ENCODE measurements at regions not wholly inside any gene's neighbourhood (a gene's known extent, or its start where the extent isn't known, plus 50 kb on each side); places are given as distances from the start of the nearest gene placed in this dataset.
"Not testable (repeated sequence)": the region's sequence is repeated elsewhere in the genome, so short reads cannot be mapped to it uniquely, and the experiment has no call there.

DNA sequence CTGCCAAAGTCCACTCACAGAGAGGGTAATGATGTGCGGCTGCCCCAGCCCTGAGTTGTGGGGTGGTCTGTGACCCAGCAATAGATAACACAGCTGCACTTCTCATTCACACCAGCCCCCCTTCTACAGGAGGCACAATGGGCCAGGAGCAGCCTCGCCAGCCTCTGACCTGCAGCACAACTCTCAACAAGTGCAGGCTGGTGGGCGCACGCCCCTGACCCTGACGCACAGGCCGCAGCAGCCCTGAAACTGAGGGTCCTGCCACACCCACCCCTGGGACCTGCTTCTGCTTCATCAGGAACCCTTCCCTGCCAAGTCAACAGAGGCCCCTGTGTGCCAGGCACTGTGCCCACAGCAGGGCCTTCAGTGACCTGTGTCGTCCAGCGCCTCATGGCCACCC is 5402.2 kb upstream of the TPTE start:
- not testable (repeated sequence) for H3K27ac Mint-ChIP-seq; H2AFZ ChIP-seq (replicated peaks); H3K9ac ChIP-seq; H3K36me3 ChIP-seq; H4K20me1 ChIP-seq (ENCODE audit: low read depth); H3K79me2 ChIP-seq (ENCODE audit: low read depth); H3K36me3 Mint-ChIP-seq; H3K4me1 ChIP-seq; H3K4me3 ChIP-seq; H3K27me3 ChIP-seq; H3K27me3 Mint-ChIP-seq (ENCODE audit: insufficient read depth, low read depth); H3K4me1 Mint-ChIP-seq; H3F3A ChIP-seq (ENCODE audit: low read depth); DNase-seq (ENCODE audit: low spot score); H3K9me3 ChIP-seq (ENCODE audit: low read depth); H3K4me2 ChIP-seq; H3K9me3 Mint-ChIP-seq; H3K27ac ChIP-seq; H3K4me3 Mint-ChIP-seq

- H3K27me3 Mint-ChIP-seq (ENCODE audit: insufficient read depth, low read depth); H3K9ac ChIP-seq; H3K36me3 Mint-ChIP-seq: not testable (repeated sequence)
Measured at GRCh38 chr21:5121399-5121798, 5400.0 kb upstream of the TPTE start.

DNA sequence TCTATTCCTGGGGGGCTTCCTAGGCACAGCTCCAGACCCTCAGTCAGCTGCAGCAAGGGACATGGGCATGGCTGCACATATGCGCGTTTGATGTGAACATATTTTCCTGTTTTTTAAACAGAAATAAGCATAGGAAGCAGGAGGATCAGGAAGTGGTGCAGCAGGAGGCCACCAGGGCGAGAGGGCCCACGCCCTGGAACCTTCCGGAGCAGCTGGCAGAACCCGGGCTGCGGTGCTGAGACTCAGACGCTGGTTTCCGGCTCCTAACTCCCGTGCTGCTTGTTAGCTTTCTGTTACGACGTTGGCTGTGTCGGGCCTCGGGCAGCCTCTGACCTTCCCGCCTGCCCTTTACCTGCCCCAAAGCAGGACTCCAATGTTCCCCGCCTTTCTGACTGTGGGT is 5399.5 kb upstream of the TPTE start:
- H3K9ac ChIP-seq; H3K27ac ChIP-seq; H4K20me1 ChIP-seq (ENCODE audit: low read depth); H3F3A ChIP-seq (ENCODE audit: low read depth); H3K27me3 Mint-ChIP-seq (ENCODE audit: insufficient read depth, low read depth); H3K4me1 ChIP-seq; H3K9me3 ChIP-seq (ENCODE audit: low read depth); H3K4me2 ChIP-seq; H3K36me3 Mint-ChIP-seq; H3K4me3 Mint-ChIP-seq; H3K4me3 ChIP-seq; DNase-seq (ENCODE audit: low spot score); H3K9me3 Mint-ChIP-seq; H2AFZ ChIP-seq (replicated peaks); H3K4me1 Mint-ChIP-seq; H3K27me3 ChIP-seq; H3K79me2 ChIP-seq (ENCODE audit: low read depth); H3K36me3 ChIP-seq; H3K27ac Mint-ChIP-seq: not testable (repeated sequence)

More at GRCh38 chr21:5121399-5121798, 5400.0 kb upstream of the TPTE start:
- DNase-seq (ENCODE audit: low spot score); H3K27ac ChIP-seq; H4K20me1 ChIP-seq (ENCODE audit: low read depth); H3K79me2 ChIP-seq (ENCODE audit: low read depth); H3F3A ChIP-seq (ENCODE audit: low read depth); H3K27me3 ChIP-seq; H3K4me1 Mint-ChIP-seq; H3K36me3 ChIP-seq; H3K9me3 ChIP-seq (ENCODE audit: low read depth); H3K4me2 ChIP-seq; H3K9me3 Mint-ChIP-seq; H2AFZ ChIP-seq (replicated peaks); H3K4me1 ChIP-seq; H3K4me3 Mint-ChIP-seq; H3K27ac Mint-ChIP-seq; H3K4me3 ChIP-seq: not testable (repeated sequence)

DNA sequence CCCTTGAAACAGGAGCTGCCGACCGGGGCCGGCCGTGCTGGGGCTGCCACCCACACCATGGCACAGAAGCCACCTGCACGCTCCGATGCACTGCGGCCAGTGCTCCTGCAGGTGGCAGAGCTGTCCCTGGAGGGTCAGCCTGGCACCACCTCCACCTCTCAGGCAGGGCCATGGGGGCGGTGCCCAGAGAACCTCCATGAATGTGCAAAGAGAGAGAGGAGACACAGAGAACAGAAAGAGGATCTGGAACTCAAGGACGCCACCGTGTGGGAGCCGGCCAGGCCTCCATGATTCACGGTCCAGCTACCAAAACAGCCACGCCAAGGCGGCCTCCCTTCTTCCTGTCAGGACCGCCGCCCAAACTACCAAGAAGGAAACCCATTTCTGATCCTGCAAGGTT is 5397.7 kb upstream of the TPTE start:
- TF ChIP-seq, protein P1, sequence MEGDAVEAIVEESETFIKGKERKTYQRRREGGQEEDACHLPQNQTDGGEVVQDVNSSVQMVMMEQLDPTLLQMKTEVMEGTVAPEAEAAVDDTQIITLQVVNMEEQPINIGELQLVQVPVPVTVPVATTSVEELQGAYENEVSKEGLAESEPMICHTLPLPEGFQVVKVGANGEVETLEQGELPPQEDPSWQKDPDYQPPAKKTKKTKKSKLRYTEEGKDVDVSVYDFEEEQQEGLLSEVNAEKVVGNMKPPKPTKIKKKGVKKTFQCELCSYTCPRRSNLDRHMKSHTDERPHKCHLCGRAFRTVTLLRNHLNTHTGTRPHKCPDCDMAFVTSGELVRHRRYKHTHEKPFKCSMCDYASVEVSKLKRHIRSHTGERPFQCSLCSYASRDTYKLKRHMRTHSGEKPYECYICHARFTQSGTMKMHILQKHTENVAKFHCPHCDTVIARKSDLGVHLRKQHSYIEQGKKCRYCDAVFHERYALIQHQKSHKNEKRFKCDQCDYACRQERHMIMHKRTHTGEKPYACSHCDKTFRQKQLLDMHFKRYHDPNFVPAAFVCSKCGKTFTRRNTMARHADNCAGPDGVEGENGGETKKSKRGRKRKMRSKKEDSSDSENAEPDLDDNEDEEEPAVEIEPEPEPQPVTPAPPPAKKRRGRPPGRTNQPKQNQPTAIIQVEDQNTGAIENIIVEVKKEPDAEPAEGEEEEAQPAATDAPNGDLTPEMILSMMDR (IDR thresholded peaks at IDR 0.05), result peak; percentile 48
- H3K27me3 Mint-ChIP-seq (ENCODE audit: insufficient read depth, low read depth); H3K4me1 ChIP-seq; H3K36me3 ChIP-seq; H3K4me3 ChIP-seq; H3K4me1 Mint-ChIP-seq; H3K9me3 Mint-ChIP-seq; H3K4me3 Mint-ChIP-seq; H2AFZ ChIP-seq (replicated peaks); H3K79me2 ChIP-seq (ENCODE audit: low read depth); H3K36me3 Mint-ChIP-seq; H3K27ac Mint-ChIP-seq; H3F3A ChIP-seq (ENCODE audit: low read depth); H3K9ac ChIP-seq; H4K20me1 ChIP-seq (ENCODE audit: low read depth); H3K9me3 ChIP-seq (ENCODE audit: low read depth); H3K27ac ChIP-seq; H3K4me2 ChIP-seq; DNase-seq (ENCODE audit: low spot score); H3K27me3 ChIP-seq: not testable (repeated sequence)

GRCh38 chr21:5128261-5128660 is 5393.1 kb upstream of the TPTE start:
- not testable (repeated sequence) for H3K4me1 ChIP-seq; H3K36me3 ChIP-seq; H2AFZ ChIP-seq (replicated peaks); H3K4me1 Mint-ChIP-seq; H3K79me2 ChIP-seq (ENCODE audit: low read depth); H3K9me3 ChIP-seq (ENCODE audit: low read depth); H3K36me3 Mint-ChIP-seq; H3K9ac ChIP-seq; H3K27me3 ChIP-seq; H3K27ac Mint-ChIP-seq; H3F3A ChIP-seq (ENCODE audit: low read depth); H3K27me3 Mint-ChIP-seq (ENCODE audit: insufficient read depth, low read depth); H3K27ac ChIP-seq; H4K20me1 ChIP-seq (ENCODE audit: low read depth); H3K9me3 Mint-ChIP-seq
- peak overlapping the region; percentile 50 for H3K4me3 ChIP-seq
- peak overlapping the region; percentile 73 for H3K4me3 Mint-ChIP-seq
- peak overlapping the region; percentile 19 for H3K4me2 ChIP-seq
- DNase-seq (ENCODE audit: low spot score), result peak; percentile 95

DNA sequence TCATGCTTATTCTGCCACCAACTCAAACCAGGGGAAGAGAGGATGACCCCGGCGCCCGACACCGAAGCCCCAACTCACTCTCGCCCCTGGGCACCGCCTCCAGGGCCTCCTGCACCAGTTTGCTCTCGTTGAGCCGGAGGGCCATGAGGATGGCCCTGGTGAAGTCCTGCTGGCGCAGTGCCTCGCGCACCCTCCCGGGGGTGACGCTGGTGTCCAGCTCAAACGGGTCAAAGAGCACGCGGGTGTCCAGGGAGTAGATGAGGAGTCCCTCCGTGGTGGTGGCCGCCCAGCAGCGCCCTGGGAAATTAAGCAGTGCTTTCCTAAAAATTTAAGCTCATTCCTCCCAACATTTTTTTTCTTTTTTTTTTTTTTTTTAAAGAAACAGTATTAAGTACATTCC is 5387.6 kb upstream of the TPTE start:
- H3K27me3 Mint-ChIP-seq (ENCODE audit: insufficient read depth, low read depth); DNase-seq (ENCODE audit: low spot score); H3K9me3 ChIP-seq (ENCODE audit: low read depth): not testable (repeated sequence)

GRCh38 chr21:5136406-5136805 is 5385.0 kb upstream of the TPTE start:
- H3K4me3 Mint-ChIP-seq, H3K27ac Mint-ChIP-seq: not testable (repeated sequence)

More for the DNA sequence above, 5387.6 kb upstream of the TPTE start:
- not testable (repeated sequence) for H3K27ac ChIP-seq; H3K27ac Mint-ChIP-seq; H3K9ac ChIP-seq; H3K4me1 ChIP-seq; H3K4me3 Mint-ChIP-seq; H3K4me1 Mint-ChIP-seq; H3K27me3 ChIP-seq; H3K36me3 ChIP-seq; H3K9me3 Mint-ChIP-seq; H3K79me2 ChIP-seq (ENCODE audit: low read depth); H2AFZ ChIP-seq (replicated peaks); H3K4me3 ChIP-seq; H4K20me1 ChIP-seq (ENCODE audit: low read depth); H3K36me3 Mint-ChIP-seq; H3F3A ChIP-seq (ENCODE audit: low read depth); H3K4me2 ChIP-seq

GRCh38 chr21:5137006-5137405 is 5384.4 kb upstream of the TPTE start:
- not testable (repeated sequence) for H3K27ac ChIP-seq; DNase-seq (ENCODE audit: low spot score); H4K20me1 ChIP-seq (ENCODE audit: low read depth); H3K4me1 Mint-ChIP-seq; H3K79me2 ChIP-seq (ENCODE audit: low read depth); H3F3A ChIP-seq (ENCODE audit: low read depth); H3K27me3 ChIP-seq; H3K27me3 Mint-ChIP-seq (ENCODE audit: insufficient read depth, low read depth); H3K4me2 ChIP-seq; H2AFZ ChIP-seq (replicated peaks); H3K9ac ChIP-seq; H3K27ac Mint-ChIP-seq; H3K9me3 ChIP-seq (ENCODE audit: low read depth); H3K4me3 ChIP-seq; H3K36me3 Mint-ChIP-seq; H3K4me3 Mint-ChIP-seq; H3K9me3 Mint-ChIP-seq; H3K36me3 ChIP-seq; H3K4me1 ChIP-seq

More at GRCh38 chr21:5136406-5136805, 5385.0 kb upstream of the TPTE start:
- not testable (repeated sequence) for DNase-seq (ENCODE audit: low spot score); H3K4me3 ChIP-seq; H3K9ac ChIP-seq; H3K9me3 ChIP-seq (ENCODE audit: low read depth); H2AFZ ChIP-seq (replicated peaks); H3F3A ChIP-seq (ENCODE audit: low read depth); H3K79me2 ChIP-seq (ENCODE audit: low read depth); H3K36me3 ChIP-seq; H3K27me3 ChIP-seq; H3K27ac ChIP-seq; H3K36me3 Mint-ChIP-seq; H3K27me3 Mint-ChIP-seq (ENCODE audit: insufficient read depth, low read depth); H3K4me2 ChIP-seq; H3K9me3 Mint-ChIP-seq; H3K4me1 Mint-ChIP-seq; H4K20me1 ChIP-seq (ENCODE audit: low read depth); H3K4me1 ChIP-seq

All from neural progenitor cell (in vitro differentiated cells).